Stimulated activated CD4-positive, alpha-beta T cell treated with anti-CD3 and anti-CD28 coated beads, Interleukin-12 subunit alpha, Interleukin-12 subunit beta, amount 100 ng/mL, for 4 hours (primary cell): ENCODE measurements at regions not wholly inside any gene's neighbourhood (a gene's known extent, or its start where the extent isn't known, plus 50 kb on each side); places are given as distances from the start of the nearest gene placed in this dataset.

Experiments used
- DNase-seq: peaks from one replicate; pipeline ENCODE4 v3.0.0-alpha.2; 2020

- DNase-seq = no peak
These were observed 172.5 kb upstream of the SHH start for GRCh38 chr7:155984609-155985405.

DNA sequence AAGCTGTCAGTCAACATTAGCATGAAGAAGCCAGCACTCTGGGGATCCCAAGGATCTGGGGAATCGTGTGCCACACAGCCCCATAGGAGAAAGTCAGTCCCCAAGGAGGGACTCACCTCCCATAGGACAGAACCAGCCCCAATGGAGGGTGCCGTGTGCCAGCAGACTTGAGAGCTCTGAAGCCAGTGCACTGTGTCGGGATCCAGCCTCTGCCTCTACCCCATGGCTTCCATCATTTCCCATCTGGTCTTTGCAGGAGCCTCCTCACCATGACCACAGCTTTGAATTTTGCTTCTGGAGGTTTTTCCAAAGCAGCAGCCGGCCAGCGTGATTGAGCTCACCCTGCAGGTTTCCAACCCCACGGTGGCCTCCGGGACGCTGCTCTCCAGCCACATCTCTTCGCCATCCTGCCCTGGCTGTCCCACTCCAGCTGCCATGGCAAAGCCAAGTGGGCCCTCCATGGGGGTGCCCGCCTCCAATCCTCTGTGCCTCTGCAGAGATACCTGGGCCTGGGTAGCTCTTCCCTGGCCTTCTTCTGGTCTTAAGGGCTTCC, 171.8 kb upstream of the SHH start:
- no peak for DNase-seq

- no peak for DNase-seq
These were observed 171.0 kb upstream of the SHH start for GRCh38 chr7:155983176-155983815.

DNA sequence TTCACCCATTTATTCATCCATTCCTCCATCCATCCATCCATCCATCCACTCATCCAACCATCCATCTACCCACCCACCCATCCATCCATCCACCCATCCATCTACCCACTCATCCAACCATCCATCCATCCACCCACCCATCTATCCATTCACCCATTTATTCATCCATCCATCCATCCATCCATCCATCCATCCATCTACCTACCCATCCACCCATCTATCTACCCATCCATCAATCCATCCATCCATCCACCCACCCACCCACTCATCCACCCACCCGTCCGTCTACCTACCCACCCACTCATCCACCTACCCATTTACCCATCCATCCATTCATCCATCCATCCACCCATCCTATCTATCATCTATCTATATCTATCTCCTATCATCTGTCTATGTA, 169.4 kb upstream of the SHH start:
- no peak for DNase-seq

- DNase-seq = no peak
These were observed 168.6 kb upstream of the SHH start for GRCh38 chr7:155980841-155981240.

DNA sequence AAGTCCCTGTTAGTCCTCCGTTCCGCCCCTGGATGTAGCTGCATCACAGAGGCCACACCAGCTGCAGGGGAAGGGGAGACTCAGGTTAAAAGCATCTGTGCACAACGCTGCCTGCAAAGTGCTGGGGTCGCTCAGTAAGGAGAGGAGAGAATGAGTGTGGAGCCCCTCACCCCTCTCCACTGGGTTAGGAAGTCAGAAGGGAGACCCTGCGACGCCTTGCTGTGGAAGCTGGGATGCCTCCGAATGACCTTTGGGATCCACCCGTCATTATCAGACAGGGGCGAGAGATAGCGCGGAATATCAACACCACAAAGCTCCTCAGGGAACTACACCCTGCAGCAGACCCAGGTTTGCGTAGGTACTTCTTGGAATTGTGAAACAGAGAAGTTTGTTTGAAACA, 167.7 kb upstream of the SHH start:
- DNase-seq = no peak

DNA sequence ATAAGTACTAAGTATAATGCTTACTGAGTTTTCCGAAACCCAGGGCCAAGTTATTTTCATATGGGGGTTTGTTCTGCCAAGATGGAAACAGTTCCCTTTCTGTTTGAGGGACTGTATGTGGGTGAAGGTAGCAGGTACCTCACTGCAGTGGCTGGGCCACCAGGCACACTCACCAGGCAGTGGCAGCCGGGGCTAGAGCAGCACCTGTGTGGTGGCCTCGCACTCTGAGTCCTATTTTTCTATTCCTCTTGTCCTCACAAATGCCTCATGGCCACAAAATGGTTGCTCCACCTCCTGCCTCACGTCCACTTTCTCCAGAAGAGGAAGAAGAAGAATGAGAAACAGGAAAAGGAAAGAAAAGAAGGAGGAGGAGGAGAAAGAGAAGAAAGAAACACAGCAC, 167.3 kb upstream of the SHH start:
- DNase-seq = no peak

DNA sequence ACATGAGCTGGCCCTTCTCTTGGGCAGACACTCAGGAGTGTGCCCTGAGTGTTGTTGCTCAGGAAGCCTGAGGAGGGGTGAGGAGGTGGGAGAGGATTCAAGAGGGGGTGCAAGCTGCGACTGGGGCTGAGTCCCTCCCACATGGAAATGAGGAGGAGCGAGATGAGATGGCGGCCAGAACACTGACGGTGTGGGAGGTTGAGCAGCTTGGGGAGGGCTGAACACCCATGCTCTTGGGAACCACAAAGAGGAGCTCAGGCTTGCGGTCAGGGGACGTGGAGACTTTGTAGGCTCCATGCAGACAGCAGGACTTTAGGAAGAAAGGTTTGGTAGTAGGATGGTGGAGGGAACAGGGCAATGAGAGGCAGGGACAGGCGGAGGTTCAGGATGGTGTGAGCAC, 163.2 kb upstream of the SHH start:
- no peak for DNase-seq

GRCh38 chr7:155974186-155974897, 162.1 kb upstream of the SHH start:
- DNase-seq = no peak

- no peak for DNase-seq
These were observed 161.3 kb upstream of the SHH start for GRCh38 chr7:155973451-155973997.

DNA sequence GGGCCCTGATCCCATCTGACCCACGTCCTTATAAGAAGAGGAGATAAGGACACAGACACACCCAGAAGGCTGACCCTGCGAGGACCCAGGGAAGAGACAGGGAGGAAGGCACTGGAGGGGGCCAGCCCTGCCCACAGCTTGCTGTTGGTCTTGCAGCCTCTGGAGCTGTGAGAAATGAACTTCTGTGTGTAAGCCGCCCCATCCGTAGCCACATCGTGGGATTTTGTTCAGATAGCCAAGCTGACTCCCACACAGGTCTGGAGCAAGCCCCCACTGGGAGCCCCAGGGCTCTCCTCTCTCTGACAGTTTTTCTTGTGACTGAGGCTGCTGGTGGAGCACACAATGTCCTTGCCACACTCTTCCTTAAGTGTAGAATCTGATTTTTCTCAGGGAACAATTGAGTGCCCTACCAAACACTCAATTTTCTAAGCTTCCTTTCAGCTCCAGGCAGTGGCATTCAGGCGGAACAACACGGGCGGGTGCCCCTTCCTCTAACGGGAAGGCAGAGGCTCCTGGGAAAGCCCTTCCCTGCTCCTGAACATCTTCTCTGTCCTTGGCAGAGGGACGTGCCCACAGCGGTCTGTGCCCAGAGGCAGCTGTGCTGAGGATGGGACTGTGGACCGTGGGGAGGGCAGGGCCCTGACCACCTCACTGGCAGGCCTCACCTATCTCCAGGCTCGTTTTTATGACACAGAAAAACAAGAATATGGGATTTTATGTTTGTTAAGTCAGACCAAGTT, 160.6 kb upstream of the SHH start:
- DNase-seq = no peak

GRCh38 chr7:155972247-155972646, 160.0 kb upstream of the SHH start:
- no peak for DNase-seq

GRCh38 chr7:155971180-155971770, 159.0 kb upstream of the SHH start:
- no peak for DNase-seq

- DNase-seq = no peak
These were observed 157.1 kb upstream of the SHH start for GRCh38 chr7:155969192-155969929.

GRCh38 chr7:155965010-155965409, 152.7 kb upstream of the SHH start:
- DNase-seq = no peak

DNA sequence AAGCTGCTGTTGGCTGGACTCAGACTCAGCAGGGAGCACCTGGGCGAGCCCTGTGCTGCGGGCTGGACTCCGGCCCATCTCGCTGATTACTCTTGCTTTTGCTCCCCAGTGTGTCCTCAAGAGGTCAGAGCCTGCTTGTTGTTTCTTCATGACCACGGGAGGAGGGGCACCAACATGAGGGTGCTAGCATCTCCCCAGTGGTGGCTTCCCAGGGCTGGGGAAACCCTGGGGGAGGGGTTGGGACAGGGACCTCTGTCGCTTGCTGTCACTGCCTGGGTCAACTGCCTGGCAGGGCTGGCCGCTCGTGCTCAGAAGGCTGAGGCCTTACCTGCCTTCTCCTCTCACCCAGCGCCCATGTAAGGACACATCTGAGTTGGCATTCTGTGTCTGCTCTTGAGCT, 152.3 kb upstream of the SHH start:
- DNase-seq = no peak

- DNase-seq = no peak
These were observed 151.5 kb upstream of the SHH start for GRCh38 chr7:155963771-155964195.

DNA sequence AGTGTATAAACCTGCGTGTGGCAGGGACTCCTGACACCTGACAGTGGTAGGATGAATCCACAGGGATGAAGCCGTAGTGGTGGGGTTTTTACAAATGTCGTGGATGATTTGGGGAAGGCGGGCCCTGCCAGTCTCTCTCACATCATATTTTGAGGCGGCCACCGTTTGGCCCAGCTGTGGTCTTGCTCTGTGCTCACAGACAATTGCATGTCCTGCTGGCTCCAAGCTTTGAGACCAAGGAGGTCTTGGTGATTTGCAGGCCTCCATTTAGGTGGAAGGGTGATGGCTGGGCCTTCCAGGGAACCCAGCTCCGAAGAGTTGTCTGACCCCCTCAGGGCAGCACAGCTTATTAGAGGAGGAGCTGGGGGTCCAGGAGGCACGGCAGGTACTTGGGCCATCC, 151.1 kb upstream of the SHH start:
- DNase-seq = no peak

GRCh38 chr7:155962968-155963300, 150.7 kb upstream of the SHH start:
- no peak for DNase-seq

DNA sequence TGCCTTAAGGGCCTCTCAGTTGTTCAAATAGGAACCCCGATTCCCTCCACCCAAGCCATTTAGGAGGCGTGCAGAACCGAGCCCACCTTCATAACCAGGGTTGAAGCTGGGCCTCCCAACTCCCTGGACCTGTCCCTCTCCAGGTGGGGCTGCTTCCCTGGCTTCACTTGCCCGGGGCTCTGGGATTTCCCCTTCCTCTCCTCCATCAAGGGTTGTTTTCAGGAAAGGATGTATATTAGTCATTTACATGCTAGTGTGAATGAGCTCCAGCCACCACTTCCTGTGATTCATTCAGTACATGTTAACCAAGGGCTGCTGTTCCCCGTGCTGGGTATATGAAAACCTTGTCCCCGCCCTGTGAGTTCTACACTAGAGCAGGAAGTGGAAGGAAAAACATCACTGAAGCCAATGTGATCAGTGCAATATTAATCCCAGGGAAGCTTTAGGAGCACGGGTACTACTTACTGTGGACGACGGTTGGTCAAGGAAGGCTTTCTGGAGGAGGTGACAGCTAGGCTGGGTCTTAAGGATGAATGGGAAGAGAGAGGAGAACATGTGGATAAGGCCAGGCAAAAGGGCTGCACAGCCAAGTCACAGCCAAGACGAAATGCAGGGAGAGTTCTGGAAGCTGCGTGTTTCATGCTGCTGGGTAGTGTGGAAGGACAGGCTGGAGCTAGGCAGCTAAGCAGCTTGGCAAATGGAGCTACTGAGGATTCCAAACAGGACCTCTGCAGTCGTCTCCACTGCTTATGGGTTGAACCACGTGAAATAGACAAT, 150.1 kb upstream of the SHH start:
- peak; percentile 15 for DNase-seq
